Lung (tissue), 11 donors: ENCODE measurements at regions not wholly inside any gene's neighbourhood (a gene's known extent, or its start where the extent isn't known, plus 50 kb on each side); places are given as distances from the start of the nearest gene placed in this dataset.

Source experiments
- ATAC-seq: fragments of 200-7000 bp; cut with Tn5 transposase; one replicate; pipeline ENCODE4 v1.9.1; 2020; ENCODE audit warnings: moderate number of reproducible peaks; ENCODE audit not compliant: insufficient read depth, low FRiP score
- DNase-seq, 3 donors: peaks; one replicate each; pipeline ENCODE4 v3.0.0-alpha.2; 2013 to 2017
- H3K27ac ChIP-seq, 2 donors: one replicate each; pipeline ENCODE4 v1.5.1; 2013; ENCODE audit warnings: mild to moderate bottlenecking in 2 of 2, moderate library complexity in 2 of 2, control low read depth in 1 of 2, inconsistent platforms in 1 of 2, low read depth in 1 of 2, low read length in 1 of 2
- H3K27me3 ChIP-seq, 3 donors: one replicate each; pipeline ENCODE4 v1.5.1; 2013; ENCODE audit warnings: low read length in 2 of 3; ENCODE audit not compliant: control insufficient read depth in 3 of 3, insufficient read depth in 3 of 3
- H3K36me3 ChIP-seq, 4 donors: one replicate each; pipeline ENCODE4 v1.5.1; 2013; ENCODE audit warnings: low read length in 4 of 4, mild to moderate bottlenecking in 1 of 4, moderate library complexity in 1 of 4; ENCODE audit not compliant: control insufficient read depth in 4 of 4, insufficient read depth in 4 of 4
- H3K4me1 ChIP-seq, 5 donors: one replicate each; pipeline ENCODE4 v1.5.1; 2013; ENCODE audit warnings: low read length in 5 of 5, mild to moderate bottlenecking in 2 of 5, moderate library complexity in 1 of 5; ENCODE audit not compliant: control insufficient read depth in 5 of 5, insufficient read depth in 5 of 5
- H3K4me3 ChIP-seq: one replicate; pipeline ENCODE4 v1.5.1; 2013; ENCODE audit warnings: mild to moderate bottlenecking, control low read depth, moderate library complexity
- H3K9ac ChIP-seq, 2 donors: one replicate each; pipeline ENCODE4 v1.5.1; 2013; ENCODE audit warnings: low read length in 2 of 2, control low read depth in 1 of 2; ENCODE audit not compliant: insufficient read depth in 1 of 2
- H3K9me3 ChIP-seq, 4 donors: one replicate each; pipeline ENCODE4 v1.5.1; 2013; ENCODE audit warnings: low read length in 3 of 4, mild to moderate bottlenecking in 1 of 4, moderate library complexity in 1 of 4; ENCODE audit not compliant: control insufficient read depth in 4 of 4, insufficient read depth in 3 of 4
- CTCF ChIP-seq: IDR thresholded peaks from 2 replicates; pipeline ENCODE4 v1.5.1; 2012; ENCODE audit warnings: mild to moderate bottlenecking; ENCODE audit errors: control extremely low read depth, extremely low read depth
- WGBS, 2 donors: extraction: QIAGEN DNeasy Blood & Tissue Kit; methylation state at CpG; one replicate each; pipeline ENCODE4 v1.1.7; 2013; 5-methylcytosine and 5-hydroxymethylcytosine counted together
- donor health status: control.
- donor health status: control.
- donor health status: Bipolar disorder and iron deficiency.
- donor health status: healthy.
- donor health status: DM: yes; HTN: yes; CAD: no.

DNA sequence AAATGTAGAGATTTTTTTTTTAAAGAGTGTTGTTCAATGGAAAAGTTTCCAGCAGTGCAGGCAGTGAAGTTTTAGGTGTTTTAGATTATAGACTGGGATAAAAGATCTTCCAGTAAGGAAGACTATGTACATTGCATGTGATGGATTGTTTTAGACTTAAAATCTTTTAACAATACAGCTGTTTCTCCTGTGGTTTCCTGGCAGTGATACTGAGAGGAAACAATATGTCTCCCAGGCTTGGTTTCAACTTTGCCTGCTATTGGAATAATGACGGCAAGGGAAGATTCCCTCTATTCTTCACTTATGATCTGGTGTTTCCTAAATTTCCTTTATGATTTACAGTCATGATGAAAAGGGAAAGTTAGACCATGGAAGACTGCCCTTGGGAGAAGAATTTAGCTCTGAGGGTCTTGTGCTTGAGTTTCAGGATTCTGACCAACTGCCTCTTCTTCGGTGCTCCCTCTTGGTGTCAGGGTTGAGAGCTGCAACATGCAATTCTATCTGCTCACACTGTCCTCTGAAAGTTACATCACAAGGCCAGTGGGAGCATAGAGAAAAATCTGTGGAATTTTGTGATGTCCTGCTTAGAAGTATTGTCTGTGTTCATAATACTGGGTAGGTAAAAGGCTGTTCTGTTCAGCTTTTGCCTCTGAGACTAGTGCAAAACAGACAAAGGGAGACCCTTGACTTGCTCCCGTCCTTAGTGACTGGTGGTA is 262.8 kb upstream of the MAN1A1 start:
- Histone ChIP-seq H3K4me1 (no peaks in the 10 kb centered on the region), H3K27ac (no peak overlapping the region), H3K4me3 (no peak overlapping the region), H3K36me3 (no peaks in the 10 kb centered on the region), H3K9ac (no peak overlapping the region), H3K9me3 (no peaks in the 10 kb centered on the region), H3K27me3 (no peaks in the 10 kb centered on the region)
- WGBS, 2 donors, result 61 to 63% methylated on average over 3 of the region's 3 CpGs
- no peak for DNase-seq
- ATAC-seq, result no peak
- TF ChIP-seq CTCF, result no peak

DNA sequence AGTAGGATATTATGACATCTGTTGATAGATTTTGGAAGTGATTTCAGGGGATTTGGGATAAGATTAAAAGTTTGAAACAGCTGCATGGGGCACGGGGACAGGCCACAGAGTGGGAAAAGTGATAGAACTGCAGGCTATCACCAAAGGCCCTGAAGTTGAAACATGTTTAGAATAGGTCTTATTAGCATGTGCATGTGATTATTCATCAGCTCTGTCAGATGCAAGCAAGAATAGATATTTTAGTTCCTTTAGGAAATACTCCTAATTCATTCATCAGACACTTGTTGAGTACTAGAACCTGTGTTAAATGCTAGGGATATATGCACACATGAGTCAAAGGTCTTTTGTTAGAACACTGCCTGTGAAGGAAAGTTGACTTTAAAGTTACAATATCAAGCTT is 261.2 kb upstream of the MAN1A1 start:
- no peak overlapping the region for H3K27ac ChIP-seq
- H3K9ac ChIP-seq, result no peak overlapping the region
- TF ChIP-seq CTCF, result no peak
- DNase-seq, result no peak
- no peaks in the 10 kb centered on the region for H3K36me3 ChIP-seq
- H3K4me3 ChIP-seq, result no peak overlapping the region
- no peaks in the 10 kb centered on the region for H3K9me3 ChIP-seq
- no peak for ATAC-seq
- H3K27me3 ChIP-seq, result no peaks in the 10 kb centered on the region
- H3K4me1 ChIP-seq, result no peaks in the 10 kb centered on the region
- 93 to 94% methylated on average over 1 of the region's 1 CpG for WGBS, 2 donors

DNA sequence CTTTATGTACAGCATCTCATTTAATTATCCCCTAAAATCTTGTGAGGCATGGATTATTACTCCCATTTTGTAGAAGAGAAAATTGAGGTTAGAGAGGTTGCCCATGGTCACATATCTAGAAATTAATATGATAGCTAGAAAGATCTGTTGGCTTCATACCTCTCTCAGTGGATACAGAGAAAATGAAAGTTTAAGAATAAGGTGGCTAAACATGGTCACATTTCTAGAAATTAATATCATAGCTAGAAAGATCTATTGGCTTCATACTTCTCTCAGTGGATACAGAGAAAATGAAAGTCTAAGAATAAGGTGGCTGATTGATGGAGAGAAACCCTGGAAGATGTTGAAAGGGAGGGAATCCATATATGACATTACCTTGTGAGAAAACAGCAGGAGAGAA is 260.7 kb upstream of the MAN1A1 start:
- TF ChIP-seq CTCF, result no peak
- DNase-seq (no peak), ATAC-seq (no peak)
- no peak overlapping the region for H3K9ac ChIP-seq
- H3K9me3 ChIP-seq, result no peaks in the 10 kb centered on the region
- no peaks in the 10 kb centered on the region for H3K4me1 ChIP-seq
- no peak overlapping the region for H3K4me3 ChIP-seq
- H3K27ac ChIP-seq, result no peak overlapping the region
- no peaks in the 10 kb centered on the region for H3K36me3 ChIP-seq
- H3K27me3 ChIP-seq, result no peaks in the 10 kb centered on the region

- Histone ChIP-seq H3K36me3 (no peaks in the 10 kb centered on the region), H3K4me1 (no peaks in the 10 kb centered on the region), H3K4me3 (no peak overlapping the region), H3K9ac (no peak overlapping the region), H3K27ac (no peak overlapping the region), H3K27me3 (no peaks in the 10 kb centered on the region), H3K9me3 (no peaks in the 10 kb centered on the region)
- no peak for TF ChIP-seq CTCF
- ATAC-seq, result no peak
- WGBS, 2 donors, result 38 to 66% methylated on average over 1 of the region's 1 CpG
- DNase-seq, result no peak
These were observed 260.3 kb upstream of the MAN1A1 start for GRCh38 chr6:119609865-119610264.
